IPS DF 19.7 (cell line): ENCODE measurements at regions not wholly inside any gene's neighbourhood (a gene's known extent, or its start where the extent isn't known, plus 50 kb on each side); places are given as distances from the start of the nearest gene placed in this dataset.
A peak's percentile ranks its signal among the peaks of the same experiment; 100 is the strongest.

ENCODE experiments used
- DNase-seq: peaks from one replicate; pipeline ENCODE4 v3.0.0-alpha.2; 2013; ENCODE audit warnings: low read depth, low spot score

GRCh38 chr15:79373113-79373512, 59.0 kb upstream of the MINAR1 start:
- no peak for DNase-seq

- peak; percentile 45 for DNase-seq
These were observed 58.4 kb upstream of the MINAR1 start for GRCh38 chr15:79373728-79374127.

GRCh38 chr15:79376383-79376782, 55.8 kb upstream of the MINAR1 start:
- no peak for DNase-seq

- no peak for DNase-seq
These were observed 53.6 kb upstream of the MINAR1 start for GRCh38 chr15:79378394-79379109.

GRCh38 chr15:79380755-79381497, 51.2 kb upstream of the MINAR1 start:
- DNase-seq, result peak; percentile 35

- no peak for DNase-seq
These were observed 50.5 kb upstream of the MINAR1 start for GRCh38 chr15:79381593-79381992.
